GM23338 (cell line): ENCODE measurements at regions not wholly inside any gene's neighbourhood (a gene's known extent, or its start where the extent isn't known, plus 50 kb on each side); places are given as distances from the start of the nearest gene placed in this dataset.
A peak's percentile ranks its signal among the peaks of the same experiment; 100 is the strongest.

Experiments used
- ATAC-seq: fragments of 200-7000 bp; cut with Tn5 transposase; 3 replicates; pipeline ENCODE4 v1.9.1; 2020
- DNase-seq: peaks from one replicate; pipeline ENCODE4 v3.0.0-alpha.2; 2015; ENCODE audit warnings: low spot score
- H2AFZ ChIP-seq: fragments of 200-600 bp; sonication (generic); 2 replicates; pipeline ENCODE4 v1.8.0; 2016; ENCODE audit warnings: antibody characterized with exemption, mild to moderate bottlenecking, moderate library complexity
- H3F3A ChIP-seq: fragments of 200-600 bp; sonication (generic); replicated peaks from 2 replicates; pipeline ENCODE4 v1.8.0; 2017; ENCODE audit warnings: antibody characterized with exemption, mixed run types, low read depth
- H3K27ac ChIP-seq: fragments of 200-600 bp; sonication (generic); 2 replicates; pipeline ENCODE4 v1.6.1; 2016; ENCODE audit warnings: low read depth
- H3K27me3 ChIP-seq: fragments of 200-600 bp; sonication (generic); 2 replicates; pipeline ENCODE4 v1.8.0; 2016; ENCODE audit warnings: mild to moderate bottlenecking, mixed run types, moderate library complexity; ENCODE audit not compliant: insufficient read depth
- H3K36me3 ChIP-seq: fragments of 200-600 bp; sonication (generic); 2 replicates; pipeline ENCODE4 v1.8.0; 2016; ENCODE audit warnings: mild to moderate bottlenecking; ENCODE audit not compliant: insufficient read depth
- H3K4me1 ChIP-seq: fragments of 200-600 bp; sonication (generic); 2 replicates; pipeline ENCODE4 v1.8.0; 2016; ENCODE audit warnings: mild to moderate bottlenecking, moderate library complexity; ENCODE audit not compliant: insufficient read depth
- H3K4me2 ChIP-seq: fragments of 200-600 bp; sonication (generic); 2 replicates; pipeline ENCODE4 v1.7.1; 2017; ENCODE audit warnings: mixed run types
- H3K4me3 ChIP-seq: fragments of 200-600 bp; sonication (generic); 2 replicates; pipeline ENCODE4 v1.6.1; 2016; ENCODE audit warnings: mixed run types
- H3K79me2 ChIP-seq: fragments of 200-600 bp; sonication (generic); replicated peaks from 2 replicates; pipeline ENCODE4 v1.8.0; 2017; ENCODE audit warnings: mild to moderate bottlenecking; ENCODE audit not compliant: insufficient read depth
- H3K9me2 ChIP-seq: fragments of 200-600 bp; sonication (generic); 2 replicates; pipeline ENCODE4 v1.8.0; 2017; ENCODE audit not compliant: insufficient read depth
- H4K20me1 ChIP-seq: fragments of 200-600 bp; sonication (generic); replicated peaks from 2 replicates; pipeline ENCODE4 v1.8.0; 2017; ENCODE audit warnings: mild to moderate bottlenecking; ENCODE audit not compliant: insufficient read depth
- H3K27ac Mint-ChIP-seq: 2 replicates; pipeline ENCODE4 v1.8.0; 2020; ENCODE audit warnings: inconsistent platforms, mild to moderate bottlenecking, moderate library complexity, mixed read lengths
- H3K27me3 Mint-ChIP-seq: 3 replicates; pipeline ENCODE4 v1.8.0; 2022; ENCODE audit warnings: low read depth, mild to moderate bottlenecking, moderate library complexity, mixed read lengths, inconsistent platforms; ENCODE audit not compliant: insufficient read depth, poor library complexity
- H3K36me3 Mint-ChIP-seq: 3 replicates; pipeline ENCODE4 v1.8.0; 2021; ENCODE audit warnings: low read depth, mild to moderate bottlenecking, inconsistent platforms, moderate library complexity, mixed read lengths
- H3K4me1 Mint-ChIP-seq: 3 replicates; pipeline ENCODE4 v1.8.0; 2020; ENCODE audit warnings: mild to moderate bottlenecking, inconsistent platforms, mixed read lengths
- H3K4me3 Mint-ChIP-seq: 3 replicates; pipeline ENCODE4 v1.8.0; 2021; ENCODE audit warnings: moderate library complexity, mild to moderate bottlenecking, inconsistent platforms, mixed read lengths
- H3K9me3 Mint-ChIP-seq: 3 replicates; pipeline ENCODE4 v1.8.0; 2020; ENCODE audit warnings: moderate library complexity, mild to moderate bottlenecking, inconsistent platforms, mixed read lengths
- CREB1 ChIP-seq: fragments of 250-450 bp; sonication (Bioruptor Pico); IDR thresholded peaks from 2 replicates; pipeline ENCODE4 v1.5.0; 2020; ENCODE audit warnings: low read depth, mild to moderate bottlenecking, moderate library complexity
- EZH2phosphoT487 ChIP-seq: fragments of 200-600 bp; sonication (generic); IDR thresholded peaks from one replicate; pipeline ENCODE4 v1.8.1; 2018; ENCODE audit warnings: antibody characterized with exemption; ENCODE audit not compliant: unreplicated experiment
- JUNB ChIP-seq: IDR thresholded peaks from one replicate; pipeline ENCODE4 v1.6.1; 2016; ENCODE audit warnings: antibody characterized with exemption; ENCODE audit not compliant: unreplicated experiment
- NANOG ChIP-seq: IDR thresholded peaks from 2 replicates; pipeline ENCODE4 v1.6.1; 2016; ENCODE audit warnings: antibody characterized with exemption, borderline replicate concordance
- POLR2AphosphoS5 ChIP-seq: IDR thresholded peaks from 2 replicates; pipeline ENCODE4 v1.6.1; 2016; ENCODE audit warnings: antibody characterized with exemption, low read depth
- STAT1 ChIP-seq: IDR thresholded peaks from one replicate; pipeline ENCODE4 v1.6.1; 2016; ENCODE audit warnings: antibody characterized with exemption; ENCODE audit not compliant: unreplicated experiment
- ZNF331 ChIP-seq: fragments of 250-450 bp; sonication (Bioruptor Pico); IDR thresholded peaks from 2 replicates; pipeline ENCODE4 v1.5.0; 2020; ENCODE audit warnings: low read depth, mild to moderate bottlenecking, moderate library complexity
- TF ChIP-seq, protein P1 (sequence below): fragments of 250-450 bp; sonication (Bioruptor Pico); IDR thresholded peaks from 2 replicates; pipeline ENCODE4 v1.5.0; 2020; ENCODE audit warnings: mild to moderate bottlenecking, moderate library complexity
- TF ChIP-seq, protein P2 (sequence below): IDR thresholded peaks from one replicate; pipeline ENCODE4 v1.6.1; 2018; ENCODE audit warnings: antibody characterized with exemption; ENCODE audit not compliant: unreplicated experiment
- TF ChIP-seq, protein P3 (sequence below), 2 experiments: fragments of 200-600 bp in 1 of 2; sonication (generic) in 1 of 2; conservative IDR thresholded peaks; 2 replicates each; pipeline versions ENCODE4 v1.5.1 to v1.6.1; 2016 to 2017; ENCODE audit warnings: antibody characterized with exemption in 2 of 2, low read depth in 2 of 2, mild to moderate bottlenecking in 2 of 2, moderate library complexity in 1 of 2

DNA sequence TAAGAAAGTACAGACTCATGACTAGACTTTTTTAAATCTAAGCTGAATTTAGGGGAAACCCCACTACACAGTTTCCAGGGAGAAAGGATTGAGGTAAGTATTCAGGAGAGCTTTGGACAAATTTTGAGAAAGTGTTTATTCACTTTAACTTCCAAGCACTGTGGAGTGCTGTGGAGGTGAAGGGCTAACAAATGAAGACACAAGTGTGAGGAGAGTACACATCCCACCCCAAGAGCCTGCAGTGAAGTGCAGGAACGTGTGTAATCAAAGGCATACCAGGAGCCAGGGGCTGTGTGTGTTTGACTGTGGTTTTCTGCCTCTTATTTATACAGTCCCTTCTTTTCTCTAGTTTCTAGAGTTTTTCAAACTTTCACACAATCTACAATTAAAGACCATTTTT, 118.3 kb downstream of the CMPK2 start:
- Mint-ChIP-seq H3K4me1 (peaks cover 6% of the 10 kb centered on the region; the same call in 1 of the 3 replicates), H3K9me3 (peaks cover 54% of the 10 kb centered on the region), H3K27me3 (peaks cover 4% of the 10 kb centered on the region), H3K4me3 (no peak overlapping the region), H3K36me3 (0 out of 3 replicates have a peak, but pooled peaks cover 2% of the 10 kb centered on the region), H3K27ac (no peak overlapping the region)
- no peak overlapping the region for H2AFZ ChIP-seq
- DNase-seq (no peak), ATAC-seq (no peak)
- H3K4me1 ChIP-seq, result 0 out of 2 replicates have a peak, but pooled peaks cover 13% of the 10 kb centered on the region
- no peaks in the 10 kb centered on the region for H3K36me3 ChIP-seq
- H3K4me2 ChIP-seq, result no peak overlapping the region
- H4K20me1 ChIP-seq, result no peaks in the 10 kb centered on the region
- H3K4me3 ChIP-seq, result no peak overlapping the region
- H3K27ac ChIP-seq, result no peak overlapping the region
- H3F3A ChIP-seq, result no peaks in the 10 kb centered on the region
- no peaks in the 10 kb centered on the region for H3K27me3 ChIP-seq
- no peaks in the 10 kb centered on the region for H3K79me2 ChIP-seq
- TF ChIP-seq NANOG, result no peak
- TF ChIP-seq, protein P1, sequence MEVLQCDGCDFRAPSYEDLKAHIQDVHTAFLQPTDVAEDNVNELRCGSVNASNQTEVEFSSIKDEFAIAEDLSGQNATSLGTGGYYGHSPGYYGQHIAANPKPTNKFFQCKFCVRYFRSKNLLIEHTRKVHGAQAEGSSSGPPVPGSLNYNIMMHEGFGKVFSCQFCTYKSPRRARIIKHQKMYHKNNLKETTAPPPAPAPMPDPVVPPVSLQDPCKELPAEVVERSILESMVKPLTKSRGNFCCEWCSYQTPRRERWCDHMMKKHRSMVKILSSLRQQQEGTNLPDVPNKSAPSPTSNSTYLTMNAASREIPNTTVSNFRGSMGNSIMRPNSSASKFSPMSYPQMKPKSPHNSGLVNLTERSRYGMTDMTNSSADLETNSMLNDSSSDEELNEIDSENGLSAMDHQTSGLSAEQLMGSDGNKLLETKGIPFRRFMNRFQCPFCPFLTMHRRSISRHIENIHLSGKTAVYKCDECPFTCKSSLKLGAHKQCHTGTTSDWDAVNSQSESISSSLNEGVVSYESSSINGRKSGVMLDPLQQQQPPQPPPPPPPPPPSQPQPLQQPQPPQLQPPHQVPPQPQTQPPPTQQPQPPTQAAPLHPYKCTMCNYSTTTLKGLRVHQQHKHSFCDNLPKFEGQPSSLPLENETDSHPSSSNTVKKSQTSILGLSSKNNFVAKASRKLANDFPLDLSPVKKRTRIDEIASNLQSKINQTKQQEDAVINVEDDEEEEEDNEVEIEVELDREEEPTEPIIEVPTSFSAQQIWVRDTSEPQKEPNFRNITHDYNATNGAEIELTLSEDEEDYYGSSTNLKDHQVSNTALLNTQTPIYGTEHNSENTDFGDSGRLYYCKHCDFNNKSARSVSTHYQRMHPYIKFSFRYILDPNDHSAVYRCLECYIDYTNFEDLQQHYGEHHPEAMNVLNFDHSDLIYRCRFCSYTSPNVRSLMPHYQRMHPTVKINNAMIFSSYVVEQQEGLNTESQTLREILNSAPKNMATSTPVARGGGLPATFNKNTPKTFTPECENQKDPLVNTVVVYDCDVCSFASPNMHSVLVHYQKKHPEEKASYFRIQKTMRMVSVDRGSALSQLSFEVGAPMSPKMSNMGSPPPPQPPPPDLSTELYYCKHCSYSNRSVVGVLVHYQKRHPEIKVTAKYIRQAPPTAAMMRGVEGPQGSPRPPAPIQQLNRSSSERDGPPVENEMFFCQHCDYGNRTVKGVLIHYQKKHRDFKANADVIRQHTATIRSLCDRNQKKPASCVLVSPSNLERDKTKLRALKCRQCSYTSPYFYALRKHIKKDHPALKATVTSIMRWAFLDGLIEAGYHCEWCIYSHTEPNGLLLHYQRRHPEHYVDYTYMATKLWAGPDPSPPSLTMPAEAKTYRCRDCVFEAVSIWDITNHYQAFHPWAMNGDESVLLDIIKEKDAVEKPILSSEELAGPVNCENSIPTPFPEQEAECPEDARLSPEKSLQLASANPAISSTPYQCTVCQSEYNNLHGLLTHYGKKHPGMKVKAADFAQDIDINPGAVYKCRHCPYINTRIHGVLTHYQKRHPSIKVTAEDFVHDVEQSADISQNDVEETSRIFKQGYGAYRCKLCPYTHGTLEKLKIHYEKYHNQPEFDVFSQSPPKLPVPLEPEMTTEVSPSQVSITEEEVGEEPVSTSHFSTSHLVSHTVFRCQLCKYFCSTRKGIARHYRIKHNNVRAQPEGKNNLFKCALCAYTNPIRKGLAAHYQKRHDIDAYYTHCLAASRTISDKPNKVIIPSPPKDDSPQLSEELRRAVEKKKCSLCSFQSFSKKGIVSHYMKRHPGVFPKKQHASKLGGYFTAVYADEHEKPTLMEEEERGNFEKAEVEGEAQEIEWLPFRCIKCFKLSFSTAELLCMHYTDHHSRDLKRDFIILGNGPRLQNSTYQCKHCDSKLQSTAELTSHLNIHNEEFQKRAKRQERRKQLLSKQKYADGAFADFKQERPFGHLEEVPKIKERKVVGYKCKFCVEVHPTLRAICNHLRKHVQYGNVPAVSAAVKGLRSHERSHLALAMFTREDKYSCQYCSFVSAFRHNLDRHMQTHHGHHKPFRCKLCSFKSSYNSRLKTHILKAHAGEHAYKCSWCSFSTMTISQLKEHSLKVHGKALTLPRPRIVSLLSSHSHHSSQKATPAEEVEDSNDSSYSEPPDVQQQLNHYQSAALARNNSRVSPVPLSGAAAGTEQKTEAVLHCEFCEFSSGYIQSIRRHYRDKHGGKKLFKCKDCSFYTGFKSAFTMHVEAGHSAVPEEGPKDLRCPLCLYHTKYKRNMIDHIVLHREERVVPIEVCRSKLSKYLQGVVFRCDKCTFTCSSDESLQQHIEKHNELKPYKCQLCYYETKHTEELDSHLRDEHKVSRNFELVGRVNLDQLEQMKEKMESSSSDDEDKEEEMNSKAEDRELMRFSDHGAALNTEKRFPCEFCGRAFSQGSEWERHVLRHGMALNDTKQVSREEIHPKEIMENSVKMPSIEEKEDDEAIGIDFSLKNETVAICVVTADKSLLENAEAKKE, result no peak
- H3K9me2 ChIP-seq, result peaks cover 4% of the 10 kb centered on the region; the same call in 1 of the 2 replicates

DNA sequence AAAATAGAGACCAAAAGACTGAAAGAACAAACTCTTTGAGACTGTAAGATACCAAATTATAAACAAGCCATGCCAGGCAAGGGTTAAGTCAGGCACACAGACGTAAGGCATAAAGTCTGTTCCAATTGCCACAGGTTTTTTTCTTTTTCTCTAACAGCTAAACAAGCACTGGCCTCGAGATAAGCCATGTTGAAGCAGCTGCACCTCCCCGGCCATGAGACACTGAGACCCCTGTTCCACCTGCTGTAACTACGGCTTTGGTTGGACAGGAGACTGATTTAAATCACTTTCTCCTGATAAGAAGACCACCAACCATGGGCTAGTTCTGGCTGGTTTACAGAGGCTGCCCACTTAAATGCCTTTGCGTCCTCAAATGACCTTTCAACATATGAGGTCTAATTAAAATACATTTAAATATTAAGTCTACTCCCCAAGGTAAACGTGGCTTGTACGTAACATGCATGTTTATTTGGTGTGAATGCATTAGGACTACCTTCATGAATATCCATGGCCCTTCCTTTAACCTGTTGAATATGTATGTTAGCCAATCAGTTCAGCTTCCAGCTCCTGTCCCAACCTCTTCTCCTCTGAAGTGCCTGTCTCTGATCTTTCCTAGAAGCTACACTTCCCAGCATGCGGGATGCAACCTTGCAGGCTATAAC, 117.2 kb downstream of the CMPK2 start:
- Histone ChIP-seq H3K4me3 (no peak overlapping the region), H2AFZ (peak overlapping the region; percentile 56; the same call in 1 of the 2 replicates), H3K27ac (no peak overlapping the region), H3K36me3 (no peaks in the 10 kb centered on the region), H3K79me2 (no peaks in the 10 kb centered on the region), H4K20me1 (no peaks in the 10 kb centered on the region), H3K4me1 (0 out of 2 replicates have a peak, but pooled peaks cover 13% of the 10 kb centered on the region), H3F3A (no peaks in the 10 kb centered on the region), H3K4me2 (no peak overlapping the region), H3K27me3 (no peaks in the 10 kb centered on the region), H3K9me2 (peaks cover 4% of the 10 kb centered on the region; the same call in 1 of the 2 replicates)
- Mint-ChIP-seq H3K9me3 (peaks cover 54% of the 10 kb centered on the region), H3K4me3 (no peak overlapping the region), H3K27me3 (peaks cover 2% of the 10 kb centered on the region), H3K27ac (no peak overlapping the region), H3K4me1 (peaks cover 6% of the 10 kb centered on the region; the same call in 1 of the 3 replicates), H3K36me3 (0 out of 3 replicates have a peak, but pooled peaks cover 2% of the 10 kb centered on the region)
- DNase-seq (no peak), ATAC-seq (no peak)
- TF ChIP-seq STAT1 (no peak), POLR2AphosphoS5 (no peak), CREB1 (CRISPR knock-in tag) (no peak), ZNF331 (CRISPR knock-in tag) (no peak), NANOG (no peak), EZH2phosphoT487 (no peak), JUNB (no peak)
- TF ChIP-seq, protein P2, sequence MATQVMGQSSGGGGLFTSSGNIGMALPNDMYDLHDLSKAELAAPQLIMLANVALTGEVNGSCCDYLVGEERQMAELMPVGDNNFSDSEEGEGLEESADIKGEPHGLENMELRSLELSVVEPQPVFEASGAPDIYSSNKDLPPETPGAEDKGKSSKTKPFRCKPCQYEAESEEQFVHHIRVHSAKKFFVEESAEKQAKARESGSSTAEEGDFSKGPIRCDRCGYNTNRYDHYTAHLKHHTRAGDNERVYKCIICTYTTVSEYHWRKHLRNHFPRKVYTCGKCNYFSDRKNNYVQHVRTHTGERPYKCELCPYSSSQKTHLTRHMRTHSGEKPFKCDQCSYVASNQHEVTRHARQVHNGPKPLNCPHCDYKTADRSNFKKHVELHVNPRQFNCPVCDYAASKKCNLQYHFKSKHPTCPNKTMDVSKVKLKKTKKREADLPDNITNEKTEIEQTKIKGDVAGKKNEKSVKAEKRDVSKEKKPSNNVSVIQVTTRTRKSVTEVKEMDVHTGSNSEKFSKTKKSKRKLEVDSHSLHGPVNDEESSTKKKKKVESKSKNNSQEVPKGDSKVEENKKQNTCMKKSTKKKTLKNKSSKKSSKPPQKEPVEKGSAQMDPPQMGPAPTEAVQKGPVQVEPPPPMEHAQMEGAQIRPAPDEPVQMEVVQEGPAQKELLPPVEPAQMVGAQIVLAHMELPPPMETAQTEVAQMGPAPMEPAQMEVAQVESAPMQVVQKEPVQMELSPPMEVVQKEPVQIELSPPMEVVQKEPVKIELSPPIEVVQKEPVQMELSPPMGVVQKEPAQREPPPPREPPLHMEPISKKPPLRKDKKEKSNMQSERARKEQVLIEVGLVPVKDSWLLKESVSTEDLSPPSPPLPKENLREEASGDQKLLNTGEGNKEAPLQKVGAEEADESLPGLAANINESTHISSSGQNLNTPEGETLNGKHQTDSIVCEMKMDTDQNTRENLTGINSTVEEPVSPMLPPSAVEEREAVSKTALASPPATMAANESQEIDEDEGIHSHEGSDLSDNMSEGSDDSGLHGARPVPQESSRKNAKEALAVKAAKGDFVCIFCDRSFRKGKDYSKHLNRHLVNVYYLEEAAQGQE, result no peak
- TF ChIP-seq, protein P3, sequence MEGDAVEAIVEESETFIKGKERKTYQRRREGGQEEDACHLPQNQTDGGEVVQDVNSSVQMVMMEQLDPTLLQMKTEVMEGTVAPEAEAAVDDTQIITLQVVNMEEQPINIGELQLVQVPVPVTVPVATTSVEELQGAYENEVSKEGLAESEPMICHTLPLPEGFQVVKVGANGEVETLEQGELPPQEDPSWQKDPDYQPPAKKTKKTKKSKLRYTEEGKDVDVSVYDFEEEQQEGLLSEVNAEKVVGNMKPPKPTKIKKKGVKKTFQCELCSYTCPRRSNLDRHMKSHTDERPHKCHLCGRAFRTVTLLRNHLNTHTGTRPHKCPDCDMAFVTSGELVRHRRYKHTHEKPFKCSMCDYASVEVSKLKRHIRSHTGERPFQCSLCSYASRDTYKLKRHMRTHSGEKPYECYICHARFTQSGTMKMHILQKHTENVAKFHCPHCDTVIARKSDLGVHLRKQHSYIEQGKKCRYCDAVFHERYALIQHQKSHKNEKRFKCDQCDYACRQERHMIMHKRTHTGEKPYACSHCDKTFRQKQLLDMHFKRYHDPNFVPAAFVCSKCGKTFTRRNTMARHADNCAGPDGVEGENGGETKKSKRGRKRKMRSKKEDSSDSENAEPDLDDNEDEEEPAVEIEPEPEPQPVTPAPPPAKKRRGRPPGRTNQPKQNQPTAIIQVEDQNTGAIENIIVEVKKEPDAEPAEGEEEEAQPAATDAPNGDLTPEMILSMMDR (conservative IDR thresholded peaks at IDR 0.05; ENCODE audit: low read depth in 2 of 2), result no peak
